Ectodermal cell (in vitro differentiated cells): ENCODE measurements at regions not wholly inside any gene's neighbourhood (a gene's known extent, or its start where the extent isn't known, plus 50 kb on each side); places are given as distances from the start of the nearest gene placed in this dataset.
"Not testable (repeated sequence)": the region's sequence is repeated elsewhere in the genome, so short reads cannot be mapped to it uniquely, and the experiment has no call there.

Experiments
- H3K27ac ChIP-seq: 2 replicates; pipeline ENCODE4 v1.7.0; 2013; ENCODE audit warnings: mild to moderate bottlenecking, low read depth, low read length; ENCODE audit not compliant: insufficient read depth, poor library complexity, severe bottlenecking
- H3K27me3 ChIP-seq: 2 replicates; pipeline ENCODE4 v1.7.0; 2013; ENCODE audit warnings: mild to moderate bottlenecking, low read length; ENCODE audit not compliant: insufficient read depth, control insufficient read depth, poor library complexity, severe bottlenecking
- H3K36me3 ChIP-seq: one replicate; pipeline ENCODE4 v1.7.0; 2013; ENCODE audit warnings: low read length; ENCODE audit not compliant: control insufficient read depth, insufficient read depth
- H3K4me1 ChIP-seq: one replicate; pipeline ENCODE4 v1.7.0; 2013; ENCODE audit warnings: low read length; ENCODE audit not compliant: control insufficient read depth, insufficient read depth
- H3K4me3 ChIP-seq: 2 replicates; pipeline ENCODE4 v1.7.0; 2013; ENCODE audit warnings: low read depth, low read length, control low read depth; ENCODE audit not compliant: insufficient read depth
- H3K9me3 ChIP-seq: 2 replicates; pipeline ENCODE4 v1.7.0; 2013; ENCODE audit warnings: mild to moderate bottlenecking, low read length, moderate library complexity; ENCODE audit not compliant: control insufficient read depth
- WGBS, 2 experiments: methylation state at CpG; one replicate each; pipeline ENCODE4 v1.1.7; 2013; ENCODE audit warnings: missing lambda C conversion rate in 2 of 2; 5-methylcytosine and 5-hydroxymethylcytosine counted together

DNA sequence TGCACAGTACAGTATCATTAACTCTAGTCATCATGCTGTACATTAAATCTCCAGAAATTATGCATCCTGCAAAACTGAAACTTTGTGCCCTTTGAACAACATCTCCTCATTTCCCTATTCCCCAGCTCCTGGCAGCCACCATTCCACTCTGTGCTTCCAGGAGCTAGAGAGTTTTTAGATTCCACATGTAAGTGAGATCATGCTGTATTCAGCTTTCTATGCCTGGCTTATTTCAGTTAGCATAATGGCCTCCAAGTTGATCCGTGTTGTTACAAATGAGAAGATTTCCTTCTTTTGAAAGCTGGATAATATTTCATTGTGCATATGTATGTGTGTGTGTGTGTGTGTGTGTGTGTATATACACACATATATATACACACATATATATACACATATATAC, 86.9 kb upstream of the SLC24A3 start:
- no peaks in the 10 kb centered on the region for H3K36me3 ChIP-seq
- WGBS, 2 experiments, result 100% methylated on average over 1 of the region's 1 CpG
- no peak overlapping the region for H3K27ac ChIP-seq
- no peaks in the 10 kb centered on the region for H3K27me3 ChIP-seq
- H3K9me3 ChIP-seq, result no peaks in the 10 kb centered on the region
- H3K4me3 ChIP-seq, result no peak overlapping the region
- H3K4me1 ChIP-seq, result no peaks in the 10 kb centered on the region

DNA sequence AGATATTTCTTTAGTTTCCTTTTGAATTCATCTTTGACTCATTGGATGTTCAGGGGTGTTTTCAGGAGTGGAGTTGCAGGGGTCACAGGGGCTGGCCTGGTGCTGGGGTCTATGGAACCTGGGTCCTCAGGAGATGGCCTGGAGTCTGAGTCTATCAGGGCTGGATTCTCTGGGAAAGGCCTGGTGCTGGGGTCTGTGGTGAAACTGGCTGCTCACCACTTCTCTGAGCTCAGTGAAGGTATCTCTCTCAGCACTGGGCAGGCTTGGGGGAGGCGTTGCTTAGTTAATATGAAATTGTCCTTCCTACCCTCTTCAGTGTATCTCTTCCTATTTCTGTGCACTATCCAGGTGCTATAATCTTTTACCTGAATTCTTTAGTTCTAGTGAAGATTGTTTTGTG, 83.1 kb upstream of the SLC24A3 start:
- Histone ChIP-seq H3K4me3 (no peak overlapping the region), H3K9me3 (no peaks in the 10 kb centered on the region), H3K27me3 (no peaks in the 10 kb centered on the region), H3K4me1 (no peaks in the 10 kb centered on the region), H3K27ac (no peak overlapping the region), H3K36me3 (no peaks in the 10 kb centered on the region)
- 100% methylated on average over 1 of the region's 1 CpG for WGBS, 2 experiments

DNA sequence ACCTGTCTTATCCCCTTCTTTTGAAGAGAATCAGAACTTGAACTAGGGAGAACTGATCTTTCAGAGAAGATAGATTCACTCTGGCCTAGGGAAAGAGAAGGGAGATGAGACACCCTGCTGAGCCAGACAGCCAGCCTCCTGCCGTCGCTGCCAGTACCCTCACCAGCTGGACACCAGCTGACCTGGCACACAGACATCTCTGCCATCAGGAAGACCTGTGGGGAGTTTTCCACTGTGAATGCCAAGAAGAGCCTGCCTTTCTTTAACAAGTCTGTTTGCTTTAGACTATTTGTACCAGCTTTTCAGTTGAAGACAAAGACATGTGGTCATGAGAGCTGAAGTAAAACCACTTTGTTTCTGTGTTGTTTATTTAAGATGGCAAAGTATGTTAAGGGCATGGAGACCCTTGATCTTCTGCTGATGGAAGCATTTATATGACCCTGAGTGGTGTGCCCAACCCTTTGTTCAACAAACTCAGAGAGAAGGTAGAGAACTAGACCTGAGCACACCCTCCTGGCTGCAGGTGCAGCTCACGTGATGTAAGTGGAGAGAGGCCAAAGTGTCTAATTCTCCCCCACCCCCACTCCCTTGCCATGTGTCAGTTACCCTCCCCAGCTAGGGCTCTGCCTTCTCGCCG, 82.3 kb upstream of the SLC24A3 start:
- WGBS, 2 experiments, result 76 to 78% methylated on average over 5 of the region's 5 CpGs
- Histone ChIP-seq H3K4me3 (no peak overlapping the region), H3K4me1 (no peaks in the 10 kb centered on the region), H3K27me3 (no peaks in the 10 kb centered on the region), H3K9me3 (no peaks in the 10 kb centered on the region), H3K36me3 (no peaks in the 10 kb centered on the region), H3K27ac (no peak overlapping the region)

DNA sequence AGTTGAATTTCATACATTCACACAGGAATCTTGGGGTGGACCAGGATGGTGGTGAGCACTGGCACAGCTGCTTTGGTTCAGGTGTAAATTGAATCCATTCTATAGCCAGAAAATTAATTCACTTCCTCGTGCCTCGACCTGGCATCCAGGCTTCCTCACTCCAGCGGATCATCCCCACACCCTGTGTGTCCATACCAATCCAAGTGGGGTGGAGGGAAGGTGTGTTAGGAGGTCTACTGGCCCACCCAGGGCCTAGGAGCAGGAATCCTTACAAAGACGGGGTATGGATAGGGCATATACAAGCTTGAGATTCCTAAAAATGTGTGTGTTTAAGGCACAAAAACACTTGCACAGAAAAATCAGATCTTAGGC, 81.8 kb upstream of the SLC24A3 start:
- H3K4me1 ChIP-seq, result no peaks in the 10 kb centered on the region
- 93 to 97% methylated on average over 2 to 4 of the region's 4 CpGs for WGBS, 2 experiments
- H3K4me3 ChIP-seq, result no peak overlapping the region
- no peak overlapping the region for H3K27ac ChIP-seq
- H3K36me3 ChIP-seq, result no peaks in the 10 kb centered on the region
- no peaks in the 10 kb centered on the region for H3K27me3 ChIP-seq
- peaks cover 2% of the 10 kb centered on the region for H3K9me3 ChIP-seq

DNA sequence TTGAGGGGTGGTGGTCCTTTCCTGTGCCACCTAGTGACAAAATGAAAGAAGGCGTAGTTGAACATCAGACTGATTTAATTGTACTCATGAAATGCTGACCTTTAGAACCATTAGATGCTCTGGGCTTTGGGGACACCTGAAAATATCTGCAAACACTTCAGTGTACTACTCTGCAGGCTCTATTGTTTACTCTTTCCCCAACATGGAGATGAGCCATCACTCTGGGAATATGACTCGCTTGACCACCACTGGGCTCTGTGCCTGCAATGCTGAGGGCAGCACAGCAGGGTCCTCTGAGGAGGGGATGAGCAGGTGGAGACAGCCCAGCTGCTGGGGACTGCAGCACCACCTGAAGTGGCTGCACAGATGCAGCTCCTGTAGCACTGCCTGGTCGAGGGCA, 74.8 kb upstream of the SLC24A3 start:
- peaks cover 3% of the 10 kb centered on the region for H3K9me3 ChIP-seq
- H3K4me3 ChIP-seq, result no peak overlapping the region
- no peaks in the 10 kb centered on the region for H3K36me3 ChIP-seq
- H3K27ac ChIP-seq, result no peak overlapping the region
- no peaks in the 10 kb centered on the region for H3K4me1 ChIP-seq
- H3K27me3 ChIP-seq, result no peaks in the 10 kb centered on the region
- WGBS, 2 experiments, result 84 to 93% methylated on average over 3 of the region's 3 CpGs

DNA sequence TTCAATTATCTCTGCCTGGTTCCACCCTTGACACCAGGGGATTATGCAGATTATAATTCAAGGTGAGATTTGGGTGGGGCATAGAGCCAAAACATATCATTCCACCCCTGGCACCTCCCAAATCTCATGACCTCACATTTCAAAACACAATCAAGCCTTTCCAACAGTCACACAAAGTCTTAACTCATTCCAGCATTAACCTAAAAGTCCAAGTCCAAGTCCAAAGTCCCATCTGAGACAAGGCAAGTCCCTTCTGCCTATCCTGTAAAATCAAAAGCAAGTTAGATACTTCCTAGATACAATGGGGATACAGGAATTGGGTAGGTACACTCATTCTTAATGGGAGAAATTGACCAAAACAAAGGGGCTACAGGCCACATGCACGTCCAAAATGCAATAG, 73.7 kb upstream of the SLC24A3 start:
- Histone ChIP-seq H3K36me3 (no peaks in the 10 kb centered on the region), H3K27ac (no peak overlapping the region), H3K27me3 (no peaks in the 10 kb centered on the region), H3K9me3 (peaks cover 3% of the 10 kb centered on the region), H3K4me1 (no peaks in the 10 kb centered on the region), H3K4me3 (no peak overlapping the region)
- WGBS, 2 experiments, result 81 to 83% methylated on average over 1 of the region's 1 CpG

DNA sequence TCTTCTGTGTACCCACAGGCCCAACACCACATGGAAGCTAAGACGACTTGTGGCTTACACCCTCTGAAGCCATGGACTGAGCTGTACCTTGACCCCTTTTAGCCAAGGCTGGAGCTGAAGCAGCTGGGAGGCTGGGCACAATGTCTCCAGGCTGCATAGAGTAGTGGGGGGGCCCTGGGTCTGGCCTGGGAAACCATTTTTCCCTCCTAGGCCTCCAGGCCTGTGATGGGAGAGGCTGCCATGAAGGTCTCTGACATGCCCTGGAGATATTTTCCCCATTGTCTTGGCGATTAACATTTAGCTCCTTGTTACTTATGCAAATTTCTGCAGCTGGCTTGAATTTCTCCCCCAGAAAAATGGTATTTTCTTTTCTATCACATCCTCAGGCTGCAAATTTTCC, 72.9 kb upstream of the SLC24A3 start:
- not testable (repeated sequence) for H3K4me1 ChIP-seq, H3K4me3 ChIP-seq, H3K36me3 ChIP-seq, H3K27ac ChIP-seq, H3K9me3 ChIP-seq, H3K27me3 ChIP-seq
- 87 to 88% methylated on average over 2 of the region's 2 CpGs for WGBS, 2 experiments

DNA sequence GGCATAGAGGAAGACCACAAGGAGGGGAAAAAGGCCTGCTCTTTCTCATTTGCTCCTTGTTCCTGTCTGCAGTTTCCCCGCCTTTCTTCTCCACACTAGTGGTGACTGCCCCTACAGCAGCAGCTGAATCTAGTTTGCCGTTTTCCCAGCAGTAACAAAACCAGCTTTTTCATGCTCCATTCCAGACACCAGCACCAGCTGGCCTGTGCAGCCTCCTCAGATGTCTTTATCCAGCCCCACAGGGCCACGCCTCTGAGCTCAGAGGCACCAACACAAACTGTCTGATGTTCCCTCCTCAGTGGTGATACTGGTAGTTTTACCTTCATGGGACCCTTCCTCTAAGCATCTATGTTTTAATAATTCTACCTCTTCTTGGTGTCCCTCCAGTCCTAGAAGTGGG, 70.4 kb upstream of the SLC24A3 start:
- H3K27ac ChIP-seq, result no peak overlapping the region
- H3K4me1 ChIP-seq, result no peaks in the 10 kb centered on the region
- H3K36me3 ChIP-seq, result no peaks in the 10 kb centered on the region
- H3K4me3 ChIP-seq, result no peak overlapping the region
- H3K9me3 ChIP-seq, result no peaks in the 10 kb centered on the region
- 90 to 95% methylated on average over 3 of the region's 3 CpGs for WGBS, 2 experiments
- no peaks in the 10 kb centered on the region for H3K27me3 ChIP-seq

DNA sequence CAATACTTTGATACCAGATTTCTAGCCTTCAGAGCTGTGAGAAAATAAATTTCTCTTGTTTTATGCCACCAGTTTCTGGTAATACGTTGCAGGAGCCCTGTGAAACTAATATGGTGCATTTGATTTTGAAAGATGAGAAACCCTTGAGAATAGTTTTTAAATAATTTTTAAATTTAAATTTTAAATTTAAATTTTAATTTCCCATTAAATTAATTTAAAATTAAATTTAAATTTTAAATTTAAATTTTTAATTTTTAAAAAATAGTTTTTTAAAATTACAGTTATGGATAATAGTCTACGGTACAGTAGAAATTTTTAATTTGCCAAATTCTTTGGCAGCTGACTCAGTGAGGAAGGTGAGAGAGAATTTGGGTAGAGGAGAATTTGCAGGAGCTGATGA, 68.6 kb upstream of the SLC24A3 start:
- Histone ChIP-seq H3K4me3 (no peak overlapping the region), H3K9me3 (no peaks in the 10 kb centered on the region), H3K36me3 (no peaks in the 10 kb centered on the region), H3K27ac (no peak overlapping the region), H3K4me1 (no peaks in the 10 kb centered on the region), H3K27me3 (no peaks in the 10 kb centered on the region)
- 92 to 94% methylated on average over 2 of the region's 2 CpGs for WGBS, 2 experiments

DNA sequence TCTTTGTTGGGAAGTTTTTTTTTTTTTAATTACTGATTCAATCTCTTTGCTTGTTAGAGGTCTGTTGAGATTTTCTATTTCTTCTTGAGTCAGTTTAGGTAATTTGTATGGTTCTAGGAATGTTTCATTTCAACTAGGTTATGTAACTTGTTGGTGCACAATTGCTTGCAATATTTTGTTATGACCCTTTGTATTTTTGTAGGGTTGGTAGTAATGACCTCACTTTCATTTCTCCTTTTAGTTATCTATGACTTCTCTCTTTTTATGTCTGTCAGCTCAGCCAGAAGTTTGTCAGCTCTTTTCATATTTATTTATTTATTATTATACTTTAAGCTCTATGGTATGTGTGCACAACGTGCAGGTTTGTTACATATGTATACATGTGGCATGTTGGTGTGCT, 51.1 kb upstream of the SLC24A3 start:
- Histone ChIP-seq H3K4me1 (no peaks in the 10 kb centered on the region), H3K27me3 (no peaks in the 10 kb centered on the region), H3K9me3 (no peaks in the 10 kb centered on the region), H3K36me3 (no peaks in the 10 kb centered on the region), H3K27ac (no peak overlapping the region), H3K4me3 (no peak overlapping the region)
- no CpG with 5 or more reads among the region's 1 CpG for WGBS, 2 experiments
